Esophagus muscularis mucosa (tissue), 4 donors: ENCODE measurements at regions not wholly inside any gene's neighbourhood (a gene's known extent, or its start where the extent isn't known, plus 50 kb on each side); places are given as distances from the start of the nearest gene placed in this dataset.

ENCODE experiments used
- EP300 ChIP-seq: sonication (generic); formaldehyde crosslinking; IDR thresholded peaks from one replicate; pipeline ENCODE4 v1.6.1; 2017; ENCODE audit warnings: antibody characterized with exemption
- POLR2A ChIP-seq: fragments of 450-650 bp; IDR thresholded peaks from one replicate; pipeline ENCODE4 v1.6.1; 2017; ENCODE audit warnings: antibody characterized with exemption, moderate library complexity, mild to moderate bottlenecking, low read depth
- POLR2AphosphoS5 ChIP-seq, 2 donors: sonication (generic); formaldehyde crosslinking; IDR thresholded peaks; one replicate each; pipeline ENCODE4 v1.6.1; 2017; ENCODE audit warnings: antibody characterized with exemption in 2 of 2
- TF ChIP-seq, protein P1 (sequence below), 3 experiments: fragments of 200-600 bp in 2 of 3; fragments of 450-650 bp in 1 of 3; sonication (generic) in 2 of 3; IDR thresholded peaks; one replicate each; pipeline ENCODE4 v1.5.1; 2017 to 2019; ENCODE audit warnings: antibody characterized with exemption in 3 of 3, mild to moderate bottlenecking in 2 of 3, moderate library complexity in 1 of 3

DNA sequence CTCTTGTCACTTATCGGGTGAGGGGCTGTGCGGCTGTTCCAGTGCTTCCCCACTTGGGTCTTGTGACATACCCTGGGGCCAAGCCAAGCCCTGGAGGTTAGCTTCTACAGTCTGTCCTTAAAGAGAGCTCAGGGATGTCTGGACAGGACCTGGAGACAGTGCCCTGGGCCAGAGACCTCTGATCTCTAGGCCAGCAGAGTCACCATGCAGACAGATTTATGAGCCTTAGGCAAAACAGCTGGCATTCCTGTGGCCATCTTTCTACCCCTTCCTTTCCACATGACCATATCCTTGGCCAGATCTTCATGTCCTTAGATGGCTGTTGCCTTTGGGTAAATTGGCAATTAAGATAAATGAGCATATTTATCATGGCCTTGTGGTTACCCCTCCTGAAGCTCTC lies 678.6 kb downstream of the MAFB start:
- TF ChIP-seq, protein P1, sequence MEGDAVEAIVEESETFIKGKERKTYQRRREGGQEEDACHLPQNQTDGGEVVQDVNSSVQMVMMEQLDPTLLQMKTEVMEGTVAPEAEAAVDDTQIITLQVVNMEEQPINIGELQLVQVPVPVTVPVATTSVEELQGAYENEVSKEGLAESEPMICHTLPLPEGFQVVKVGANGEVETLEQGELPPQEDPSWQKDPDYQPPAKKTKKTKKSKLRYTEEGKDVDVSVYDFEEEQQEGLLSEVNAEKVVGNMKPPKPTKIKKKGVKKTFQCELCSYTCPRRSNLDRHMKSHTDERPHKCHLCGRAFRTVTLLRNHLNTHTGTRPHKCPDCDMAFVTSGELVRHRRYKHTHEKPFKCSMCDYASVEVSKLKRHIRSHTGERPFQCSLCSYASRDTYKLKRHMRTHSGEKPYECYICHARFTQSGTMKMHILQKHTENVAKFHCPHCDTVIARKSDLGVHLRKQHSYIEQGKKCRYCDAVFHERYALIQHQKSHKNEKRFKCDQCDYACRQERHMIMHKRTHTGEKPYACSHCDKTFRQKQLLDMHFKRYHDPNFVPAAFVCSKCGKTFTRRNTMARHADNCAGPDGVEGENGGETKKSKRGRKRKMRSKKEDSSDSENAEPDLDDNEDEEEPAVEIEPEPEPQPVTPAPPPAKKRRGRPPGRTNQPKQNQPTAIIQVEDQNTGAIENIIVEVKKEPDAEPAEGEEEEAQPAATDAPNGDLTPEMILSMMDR (IDR thresholded peaks at IDR 0.05): no peak
- TF ChIP-seq EP300: no peak
- no peak for TF ChIP-seq POLR2AphosphoS5 (IDR thresholded peaks at IDR 0.05)
- TF ChIP-seq POLR2A: no peak
